Prostate gland (tissue), 2 donors: ENCODE measurements at regions not wholly inside any gene's neighbourhood (a gene's known extent, or its start where the extent isn't known, plus 50 kb on each side); places are given as distances from the start of the nearest gene placed in this dataset.

Source experiments
- POLR2A ChIP-seq: fragments of 450-650 bp; IDR thresholded peaks from one replicate; pipeline ENCODE4 v1.6.1; 2016; ENCODE audit warnings: antibody characterized with exemption, mild to moderate bottlenecking
- POLR2AphosphoS5 ChIP-seq: sonication (generic); formaldehyde crosslinking; IDR thresholded peaks from one replicate; pipeline ENCODE4 v1.6.1; 2017; ENCODE audit warnings: antibody characterized with exemption
- TF ChIP-seq, protein P1 (sequence below), 4 experiments: fragments of 200-600 bp in 2 of 4; fragments of 450-650 bp in 2 of 4; sonication (generic) in 2 of 4; IDR thresholded peaks; 1 replicate in 3 of 4; 2 replicates in 1 of 4; pipeline ENCODE4 v1.5.1; 2016 to 2019; ENCODE audit warnings: antibody characterized with exemption in 4 of 4, mild to moderate bottlenecking in 2 of 4, moderate library complexity in 2 of 4

DNA sequence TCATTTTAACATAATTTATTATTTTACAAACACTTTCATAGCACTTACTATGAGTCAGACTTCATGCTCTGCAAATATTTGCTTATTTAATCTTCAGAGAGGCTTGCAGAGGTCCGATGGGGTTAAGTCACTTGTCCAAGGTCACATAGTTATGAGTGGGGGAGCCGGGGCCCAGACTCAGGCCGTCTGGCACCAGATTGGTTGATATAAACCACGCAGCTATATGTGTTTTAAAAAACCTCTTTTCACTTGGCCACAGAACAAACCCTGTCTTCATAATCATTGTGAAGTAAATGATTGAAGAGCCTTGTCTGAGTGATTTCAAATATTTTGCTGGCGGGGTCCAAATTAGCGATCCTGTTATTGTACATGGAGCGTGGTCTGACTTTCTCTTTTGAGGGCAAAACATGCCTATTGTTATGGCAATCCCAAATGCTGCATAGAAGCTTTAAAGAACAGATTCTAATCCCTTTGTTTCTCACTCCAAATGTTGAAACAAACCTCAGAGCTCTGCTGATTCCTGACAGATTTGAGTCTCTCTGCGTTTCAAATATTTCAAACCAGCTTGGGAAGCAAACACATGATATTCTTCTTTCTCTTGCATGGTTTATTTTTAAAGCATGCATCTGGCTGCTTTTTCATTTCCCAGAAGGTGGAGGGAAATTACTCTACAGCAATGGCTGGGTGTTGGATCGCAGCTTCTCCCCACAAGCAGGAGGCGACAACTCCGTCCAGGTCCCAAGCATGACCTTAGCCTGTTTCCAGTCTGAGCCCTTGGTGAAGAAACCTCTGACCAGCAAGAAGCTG, 142.4 kb downstream of the DDX1 start:
- TF ChIP-seq, protein P1, sequence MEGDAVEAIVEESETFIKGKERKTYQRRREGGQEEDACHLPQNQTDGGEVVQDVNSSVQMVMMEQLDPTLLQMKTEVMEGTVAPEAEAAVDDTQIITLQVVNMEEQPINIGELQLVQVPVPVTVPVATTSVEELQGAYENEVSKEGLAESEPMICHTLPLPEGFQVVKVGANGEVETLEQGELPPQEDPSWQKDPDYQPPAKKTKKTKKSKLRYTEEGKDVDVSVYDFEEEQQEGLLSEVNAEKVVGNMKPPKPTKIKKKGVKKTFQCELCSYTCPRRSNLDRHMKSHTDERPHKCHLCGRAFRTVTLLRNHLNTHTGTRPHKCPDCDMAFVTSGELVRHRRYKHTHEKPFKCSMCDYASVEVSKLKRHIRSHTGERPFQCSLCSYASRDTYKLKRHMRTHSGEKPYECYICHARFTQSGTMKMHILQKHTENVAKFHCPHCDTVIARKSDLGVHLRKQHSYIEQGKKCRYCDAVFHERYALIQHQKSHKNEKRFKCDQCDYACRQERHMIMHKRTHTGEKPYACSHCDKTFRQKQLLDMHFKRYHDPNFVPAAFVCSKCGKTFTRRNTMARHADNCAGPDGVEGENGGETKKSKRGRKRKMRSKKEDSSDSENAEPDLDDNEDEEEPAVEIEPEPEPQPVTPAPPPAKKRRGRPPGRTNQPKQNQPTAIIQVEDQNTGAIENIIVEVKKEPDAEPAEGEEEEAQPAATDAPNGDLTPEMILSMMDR (IDR thresholded peaks at IDR 0.05): no peak
- TF ChIP-seq POLR2A (no peak), POLR2AphosphoS5 (no peak)
